HCT116 (cell line): ENCODE measurements at regions not wholly inside any gene's neighbourhood (a gene's known extent, or its start where the extent isn't known, plus 50 kb on each side); places are given as distances from the start of the nearest gene placed in this dataset.

Experiments used
- ATAC-seq: fragments of 200-7000 bp; cut with Tn5 transposase; 2 replicates; pipeline ENCODE4 v1.9.1; 2020; ENCODE audit warnings: mild to moderate bottlenecking, moderate library complexity
- BruUV-seq: library from RNA; stranded (reverse); fragments of 400-500 nt; replicated peaks from 2 replicates; lab custom pipeline; 2021; lab: Mats Ljungman, UMichigan
- CTCF ChIA-PET: fragments of 300-600 bp; sonication (Branson Sonifier 250); formaldehyde crosslinking; loops from one replicate; lab custom pipeline; 2021; ENCODE audit warnings: antibody characterized with exemption; lab: Charles Lee
- POLR2A ChIA-PET: fragments of 300-600, 350-600 bp; sonication (Branson Sonifier 250); formaldehyde crosslinking; loops from one replicate; lab custom pipeline; 2021; ENCODE audit warnings: antibody characterized with exemption; lab: Charles Lee
- RAD21 ChIA-PET, 2 experiments: fragments of 300-600 bp; sonication (Branson Sonifier 250); formaldehyde crosslinking; loops; one replicate each; lab custom pipeline; 2023; ENCODE audit warnings: low total read pairs in 2 of 2; ENCODE audit not compliant: uncharacterized antibody in 2 of 2, unreplicated experiment in 2 of 2, low non-redundant PET in 1 of 2; lab: Charles Lee
- DNase-seq: peaks from one replicate; pipeline ENCODE4 v3.0.0-alpha.2; 2010; ENCODE audit warnings: low read depth, low spot score
- H2AFZ ChIP-seq: fragments of 200-600 bp; shearing (Covaris generic), sonication (generic); 2 replicates; pipeline ENCODE4 v1.6.1; 2017; ENCODE audit warnings: low read depth, mixed run types, mixed read lengths, antibody characterized with exemption, low read length; ENCODE audit not compliant: poor library complexity, severe bottlenecking
- H3K27ac ChIP-seq: 2 replicates; pipeline ENCODE4 v1.5.1; 2012; ENCODE audit warnings: low read depth, low read length
- H3K27me3 ChIP-seq: fragments of 200-600 bp; sonication (generic); 2 replicates; pipeline ENCODE4 v1.6.1; 2016; ENCODE audit warnings: mixed run types, low read length, mixed read lengths; ENCODE audit not compliant: insufficient read depth
- H3K36me3 ChIP-seq, 2 experiments: fragments of 200-500 bp in 1 of 2; fragments of 200-600 bp in 1 of 2; sonication (Bioruptor generic) in 1 of 2; sonication (generic) in 1 of 2; 2 replicates each; pipeline versions ENCODE4 v1.5.1 to v1.6.1; 2014 to 2016; ENCODE audit warnings: low read length in 2 of 2, inconsistent platforms in 1 of 2, mixed read lengths in 1 of 2, mixed run types in 1 of 2; ENCODE audit not compliant: insufficient read depth in 2 of 2, control insufficient read depth in 1 of 2
- H3K4me1 ChIP-seq, 2 experiments: fragments of 200-600 bp in 1 of 2; sonication (generic) in 1 of 2; 2 replicates each; pipeline versions ENCODE4 v1.5.1 to v1.6.1; 2012 to 2017; ENCODE audit warnings: low read length in 2 of 2, inconsistent platforms in 1 of 2, mild to moderate bottlenecking in 1 of 2, mixed read lengths in 1 of 2, mixed run types in 1 of 2, moderate library complexity in 1 of 2; ENCODE audit not compliant: insufficient read depth in 2 of 2, control insufficient read depth in 1 of 2
- H3K4me2 ChIP-seq: fragments of 200-600 bp; sonication (generic); 2 replicates; pipeline ENCODE4 v1.6.1; 2017; ENCODE audit warnings: mixed run types, low read length, mixed read lengths
- H3K4me3 ChIP-seq, 2 experiments: fragments of 200-600 bp in 1 of 2; sonication (generic) in 1 of 2; replicated peaks in 1 of 2; 2 replicates each; pipeline ENCODE4 v1.5.1; 2011 to 2016; ENCODE audit warnings: low read length in 2 of 2, control low read depth in 1 of 2, low read depth in 1 of 2, mild to moderate bottlenecking in 1 of 2, mixed read lengths in 1 of 2, mixed run types in 1 of 2
- H3K79me2 ChIP-seq: fragments of 200-600 bp; sonication (generic); 2 replicates; pipeline ENCODE4 v1.6.1; 2017; ENCODE audit warnings: mild to moderate bottlenecking, mixed run types, low read length, moderate library complexity, mixed read lengths; ENCODE audit not compliant: insufficient read depth
- H3K9ac ChIP-seq: fragments of 200-600 bp; sonication (generic); 2 replicates; pipeline ENCODE4 v1.6.1; 2016; ENCODE audit warnings: low read length, mixed read lengths
- H3K9me2 ChIP-seq: fragments of 200-600 bp; sonication (generic), shearing (Covaris generic); 2 replicates; pipeline ENCODE4 v1.6.1; 2017; ENCODE audit warnings: mixed run types, mild to moderate bottlenecking, moderate library complexity; ENCODE audit not compliant: insufficient read depth
- H3K9me3 ChIP-seq, 2 experiments: fragments of 200-500 bp in 1 of 2; fragments of 200-600 bp in 1 of 2; sonication (Bioruptor generic) in 1 of 2; sonication (generic) in 1 of 2; 2 replicates each; pipeline ENCODE4 v1.6.1; 2014 to 2017; ENCODE audit warnings: low read length in 2 of 2, mixed read lengths in 2 of 2, inconsistent platforms in 1 of 2, low read depth in 1 of 2, mild to moderate bottlenecking in 1 of 2, mixed run types in 1 of 2, moderate library complexity in 1 of 2; ENCODE audit not compliant: control insufficient read depth in 1 of 2, insufficient read depth in 1 of 2
- H4K20me1 ChIP-seq: fragments of 200-600 bp; sonication (generic), shearing (Covaris generic); 2 replicates; pipeline ENCODE4 v1.6.1; 2017; ENCODE audit warnings: mixed run types, mild to moderate bottlenecking, moderate library complexity; ENCODE audit not compliant: insufficient read depth
- ATF3 ChIP-seq: IDR thresholded peaks from 2 replicates; pipeline ENCODE4 v1.6.1; 2012
- CBX3 ChIP-seq: IDR thresholded peaks from 2 replicates; pipeline ENCODE4 v1.6.1; 2012; ENCODE audit warnings: low read depth
- CEBPB ChIP-seq: IDR thresholded peaks from 2 replicates; pipeline ENCODE4 v1.6.1; 2012; ENCODE audit warnings: low read depth
- CTCF ChIP-seq, 3 experiments: fragments of 200-600 bp in 1 of 3; sonication (generic) in 1 of 3; IDR thresholded peaks in 2 of 3; conservative IDR thresholded peaks in 1 of 3; 2 replicates each; pipeline ENCODE4 v1.5.1; 2012 to 2017; ENCODE audit warnings: low read depth in 2 of 3, low read length in 2 of 3, antibody characterized with exemption in 1 of 3, borderline replicate concordance in 1 of 3, control low read depth in 1 of 3, mild to moderate bottlenecking in 1 of 3, mixed read lengths in 1 of 3, mixed run types in 1 of 3, moderate library complexity in 1 of 3; ENCODE audit not compliant: insufficient read depth in 1 of 3
- EGR1 ChIP-seq: IDR thresholded peaks from 2 replicates; pipeline ENCODE4 v1.6.1; 2012; ENCODE audit warnings: low read depth
- ELF1 ChIP-seq: IDR thresholded peaks from 2 replicates; pipeline ENCODE4 v1.6.1; 2012; ENCODE audit warnings: low read depth, borderline replicate concordance
- EZH2 ChIP-seq: fragments of 200-600 bp; sonication (generic); IDR thresholded peaks from 2 replicates; pipeline ENCODE4 v1.6.1; 2017; ENCODE audit warnings: antibody characterized with exemption, mixed run types
- EZH2phosphoT487 ChIP-seq: fragments of 200-600 bp; IDR thresholded peaks from 2 replicates; pipeline ENCODE4 v1.6.1; 2018; ENCODE audit warnings: antibody characterized with exemption, borderline replicate concordance
- FOSL1 ChIP-seq: IDR thresholded peaks from 2 replicates; pipeline ENCODE4 v1.6.1; 2012; ENCODE audit warnings: low read depth
- MAX ChIP-seq: IDR thresholded peaks from 2 replicates; pipeline ENCODE4 v1.6.1; 2012
- POLR2A ChIP-seq: IDR thresholded peaks from 2 replicates; pipeline ENCODE4 v1.7.0; 2011; ENCODE audit warnings: borderline replicate concordance; ENCODE audit not compliant: insufficient read depth, insufficient read length; ENCODE audit errors: extremely low read depth
- POLR2AphosphoS5 ChIP-seq: IDR thresholded peaks from 2 replicates; pipeline ENCODE4 v1.6.1; 2011; ENCODE audit warnings: mild to moderate bottlenecking, low read depth, low read length, moderate library complexity
- RAD21 ChIP-seq: IDR thresholded peaks from 2 replicates; pipeline ENCODE4 v1.6.1; 2012; ENCODE audit warnings: low read depth, mild to moderate bottlenecking
- SIN3A ChIP-seq: IDR thresholded peaks from 2 replicates; pipeline ENCODE4 v1.6.1; 2012; ENCODE audit warnings: low read depth
- SRF ChIP-seq: IDR thresholded peaks from 2 replicates; pipeline ENCODE4 v1.6.1; 2012; ENCODE audit warnings: low read depth
- TCF7L2 ChIP-seq: IDR thresholded peaks from 2 replicates; pipeline ENCODE4 v1.7.0; 2011; ENCODE audit warnings: borderline replicate concordance, inconsistent platforms; ENCODE audit not compliant: insufficient read depth, insufficient read length; ENCODE audit errors: extremely low read depth
- YY1 ChIP-seq: IDR thresholded peaks from 2 replicates; pipeline ENCODE4 v1.6.1; 2011; ENCODE audit warnings: low read length, low read depth, moderate library complexity, mild to moderate bottlenecking; ENCODE audit not compliant: insufficient replicate concordance; ENCODE audit errors: extremely low read depth
- ZFX ChIP-seq: fragments of 450-650 bp; IDR thresholded peaks from 2 replicates; pipeline ENCODE4 v1.6.1; 2017
- ZNF274 ChIP-seq: fragments of 200-500 bp; sonication (Bioruptor generic); IDR thresholded peaks from 2 replicates; pipeline ENCODE4 v1.6.1; 2014; ENCODE audit warnings: mild to moderate bottlenecking, low read depth, low read length, inconsistent platforms
- intact Hi-C: fragments of 100-400 bp; cut with micrococcal nuclease; formaldehyde crosslinking; loops from 2 replicates; pipeline ENCODE4 v1.10.0; 2022
- TF ChIP-seq, protein P1 (sequence below): IDR thresholded peaks from 2 replicates; pipeline ENCODE4 v1.6.1; 2011; ENCODE audit warnings: mild to moderate bottlenecking, low read length, moderate library complexity; ENCODE audit not compliant: insufficient replicate concordance; ENCODE audit errors: extremely low read depth

GRCh38 chr4:63221477-63221876, 1187.8 kb downstream of the TECRL start:
- ATAC-seq = no peak
- ChIA-PET CTCF (no interaction called here), RAD21 (no interaction called here), POLR2A (no interaction called here)
- Histone ChIP-seq H3K4me2 (no peak overlapping the region), H3K36me3 (no peaks in the 10 kb centered on the region), H3K27me3 (no peaks in the 10 kb centered on the region), H3K9ac (no peak overlapping the region), H3K27ac (no peak overlapping the region), H3K9me3 (peaks cover 21 to 24% of the 10 kb centered on the region in 2 experiments; a peak in 2 of 4 replicates), H3K4me3 (no peak overlapping the region), H2AFZ (no peak overlapping the region), H3K4me1 (no peaks in the 10 kb centered on the region), H3K9me2 (no peaks in the 10 kb centered on the region), H3K79me2 (no peaks in the 10 kb centered on the region), H4K20me1 (no peaks in the 10 kb centered on the region)
- BruUV-seq = no TSS peak
- DNase-seq = no peak
- intact Hi-C loops = no loop called here
- TF ChIP-seq ZFX = no peak
- no peak for TF ChIP-seq YY1
- TF ChIP-seq POLR2A = no peak
- no peak for TF ChIP-seq ELF1
- no peak for TF ChIP-seq RAD21
- TF ChIP-seq FOSL1 = no peak
- no peak for TF ChIP-seq CBX3
- TF ChIP-seq SRF = no peak
- TF ChIP-seq ATF3 = no peak
- TF ChIP-seq MAX = no peak
- TF ChIP-seq ZNF274 = no peak
- TF ChIP-seq CTCF (IDR thresholded peaks at IDR 0.05 in 2 of 3, conservative IDR thresholded peaks at IDR 0.05 in 1 of 3; ENCODE audit: borderline replicate concordance in 1 of 3, insufficient read depth in 1 of 3, low read depth in 2 of 3, low read length in 2 of 3) = no peak
- no peak for TF ChIP-seq SIN3A
- no peak for TF ChIP-seq TCF7L2
- TF ChIP-seq EZH2 = no peak
- TF ChIP-seq CEBPB = no peak
- TF ChIP-seq, protein P1, sequence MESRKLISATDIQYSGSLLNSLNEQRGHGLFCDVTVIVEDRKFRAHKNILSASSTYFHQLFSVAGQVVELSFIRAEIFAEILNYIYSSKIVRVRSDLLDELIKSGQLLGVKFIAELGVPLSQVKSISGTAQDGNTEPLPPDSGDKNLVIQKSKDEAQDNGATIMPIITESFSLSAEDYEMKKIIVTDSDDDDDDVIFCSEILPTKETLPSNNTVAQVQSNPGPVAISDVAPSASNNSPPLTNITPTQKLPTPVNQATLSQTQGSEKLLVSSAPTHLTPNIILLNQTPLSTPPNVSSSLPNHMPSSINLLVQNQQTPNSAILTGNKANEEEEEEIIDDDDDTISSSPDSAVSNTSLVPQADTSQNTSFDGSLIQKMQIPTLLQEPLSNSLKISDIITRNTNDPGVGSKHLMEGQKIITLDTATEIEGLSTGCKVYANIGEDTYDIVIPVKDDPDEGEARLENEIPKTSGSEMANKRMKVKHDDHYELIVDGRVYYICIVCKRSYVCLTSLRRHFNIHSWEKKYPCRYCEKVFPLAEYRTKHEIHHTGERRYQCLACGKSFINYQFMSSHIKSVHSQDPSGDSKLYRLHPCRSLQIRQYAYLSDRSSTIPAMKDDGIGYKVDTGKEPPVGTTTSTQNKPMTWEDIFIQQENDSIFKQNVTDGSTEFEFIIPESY = no peak
- TF ChIP-seq POLR2AphosphoS5 = no peak
- no peak for TF ChIP-seq EGR1
- TF ChIP-seq EZH2phosphoT487 = no peak
